Osteocyte (in vitro differentiated cells): ENCODE measurements at regions not wholly inside any gene's neighbourhood (a gene's known extent, or its start where the extent isn't known, plus 50 kb on each side); places are given as distances from the start of the nearest gene placed in this dataset.

Source experiments
- DNase-seq: peaks from one replicate; pipeline ENCODE4 v3.0.0; 2021; ENCODE audit warnings: mixed read lengths; ENCODE audit not compliant: unreplicated experiment; ENCODE audit errors: extremely low spot score
- H3K27ac Mint-ChIP-seq: one replicate; pipeline ENCODE4 v1.8.0; 2021; ENCODE audit warnings: mild to moderate bottlenecking, mixed read lengths; ENCODE audit not compliant: unreplicated experiment
- H3K27me3 Mint-ChIP-seq: one replicate; pipeline ENCODE4 v1.8.0; 2021; ENCODE audit warnings: mixed read lengths; ENCODE audit not compliant: unreplicated experiment
- H3K36me3 Mint-ChIP-seq: one replicate; pipeline ENCODE4 v1.8.0; 2021; ENCODE audit warnings: mixed read lengths; ENCODE audit not compliant: unreplicated experiment
- H3K4me1 Mint-ChIP-seq: one replicate; pipeline ENCODE4 v1.8.0; 2021; ENCODE audit warnings: mixed read lengths; ENCODE audit not compliant: unreplicated experiment
- H3K4me3 Mint-ChIP-seq: one replicate; pipeline ENCODE4 v1.8.0; 2021; ENCODE audit warnings: mild to moderate bottlenecking, moderate library complexity, mixed read lengths; ENCODE audit not compliant: unreplicated experiment
- H3K9me3 Mint-ChIP-seq: one replicate; pipeline ENCODE4 v1.8.0; 2021; ENCODE audit warnings: mixed read lengths; ENCODE audit not compliant: unreplicated experiment
- CTCF ChIP-seq: fragments of 200-600 bp; sonication (generic); IDR thresholded peaks from 2 replicates; pipeline ENCODE4 v1.5.0; 2021; ENCODE audit warnings: antibody characterized with exemption, mild to moderate bottlenecking, moderate library complexity

- TF ChIP-seq CTCF = no peak
- H3K27ac Mint-ChIP-seq = no peak overlapping the region
- no peak for DNase-seq
- H3K27me3 Mint-ChIP-seq = peaks cover 6% of the 10 kb centered on the region
- no peaks in the 10 kb centered on the region for H3K9me3 Mint-ChIP-seq
- H3K4me3 Mint-ChIP-seq = no peak overlapping the region
- no peaks in the 10 kb centered on the region for H3K36me3 Mint-ChIP-seq
- H3K4me1 Mint-ChIP-seq = no peaks in the 10 kb centered on the region
Measured at GRCh38 chr13:71117920-71118319, 749.1 kb downstream of the DACH1 start.

GRCh38 chr13:71115301-71115700 is 751.7 kb downstream of the DACH1 start:
- peaks cover 6% of the 10 kb centered on the region for H3K27me3 Mint-ChIP-seq
- DNase-seq = no peak
- no peak overlapping the region for H3K27ac Mint-ChIP-seq
- no peak overlapping the region for H3K4me3 Mint-ChIP-seq
- no peaks in the 10 kb centered on the region for H3K4me1 Mint-ChIP-seq
- H3K36me3 Mint-ChIP-seq = no peaks in the 10 kb centered on the region
- H3K9me3 Mint-ChIP-seq = no peaks in the 10 kb centered on the region
- no peak for TF ChIP-seq CTCF

- no peak for DNase-seq
- Mint-ChIP-seq H3K9me3 (no peaks in the 10 kb centered on the region), H3K4me3 (no peak overlapping the region)
Measured at GRCh38 chr13:71096421-71096820, 770.6 kb downstream of the DACH1 start.

GRCh38 chr13:71090990-71091389 is 776.0 kb downstream of the DACH1 start:
- no peak overlapping the region for H3K27ac Mint-ChIP-seq
- no peaks in the 10 kb centered on the region for H3K9me3 Mint-ChIP-seq

More at GRCh38 chr13:71096421-71096820, 770.6 kb downstream of the DACH1 start:
- Mint-ChIP-seq H3K36me3 (no peaks in the 10 kb centered on the region), H3K27me3 (no peaks in the 10 kb centered on the region), H3K27ac (no peak overlapping the region), H3K4me1 (no peaks in the 10 kb centered on the region)
- TF ChIP-seq CTCF = no peak

GRCh38 chr13:71089056-71089455 is 777.9 kb downstream of the DACH1 start:
- H3K4me3 Mint-ChIP-seq = no peak overlapping the region

More at GRCh38 chr13:71090990-71091389, 776.0 kb downstream of the DACH1 start:
- Mint-ChIP-seq H3K36me3 (no peaks in the 10 kb centered on the region), H3K4me3 (no peak overlapping the region), H3K27me3 (peaks cover 3% of the 10 kb centered on the region), H3K4me1 (no peaks in the 10 kb centered on the region)
- DNase-seq = no peak
- no peak for TF ChIP-seq CTCF

More at GRCh38 chr13:71089056-71089455, 777.9 kb downstream of the DACH1 start:
- Mint-ChIP-seq H3K36me3 (no peaks in the 10 kb centered on the region), H3K27ac (no peak overlapping the region), H3K4me1 (no peaks in the 10 kb centered on the region), H3K9me3 (no peaks in the 10 kb centered on the region), H3K27me3 (peaks cover 3% of the 10 kb centered on the region)
- TF ChIP-seq CTCF = no peak
- DNase-seq = no peak
